ENCODE measurements at regions not wholly inside any gene's neighbourhood (a gene's known extent, or its start where the extent isn't known, plus 50 kb on each side); places are given as distances from the start of the nearest gene placed in this dataset.

GRCh38 chr1:212512816-212513559 lies 80.3 kb downstream of the NENF start:
- Histone ChIP-seq H3K27ac (ENCODE audit: low read depth in 1 of 2, low read length in 1 of 2) (no peak overlapping the region), H3K27me3 (ENCODE audit: control insufficient read depth in 3 of 3, insufficient read depth in 3 of 3, low read length in 2 of 3) (peaks cover 0 to 47% (median 8%) of the 10 kb centered on the region in 3 donors), H3K9ac (ENCODE audit: insufficient read depth in 1 of 2, low read length in 2 of 2) (no peak overlapping the region), H3K36me3 (ENCODE audit: control insufficient read depth in 4 of 4, insufficient read depth in 4 of 4, low read length in 4 of 4) (no peaks in the 10 kb centered on the region), H3K9me3 (ENCODE audit: control insufficient read depth in 4 of 4, insufficient read depth in 3 of 4, low read length in 3 of 4) (no peaks in the 10 kb centered on the region), H3K4me3 (no peak overlapping the region), H3K4me1 (ENCODE audit: control insufficient read depth in 5 of 5, insufficient read depth in 5 of 5, low read length in 5 of 5) (peaks cover 0 to 9% (median 7%) of the 10 kb centered on the region in 5 donors)
- WGBS, 2 donors, result 80% methylated on average over 5 of the region's 5 CpGs
- no peak for DNase-seq
- no peak for ATAC-seq (ENCODE audit: insufficient read depth, low FRiP score)
- no peak for TF ChIP-seq CTCF (IDR thresholded peaks at IDR 0.05; ENCODE audit: control extremely low read depth, extremely low read depth)

- Histone ChIP-seq H3K27me3 (ENCODE audit: control insufficient read depth in 3 of 3, insufficient read depth in 3 of 3, low read length in 2 of 3) (peaks cover 0 to 47% (median 8%) of the 10 kb centered on the region in 3 donors), H3K9ac (ENCODE audit: insufficient read depth in 1 of 2, low read length in 2 of 2) (no peak overlapping the region), H3K9me3 (ENCODE audit: control insufficient read depth in 4 of 4, insufficient read depth in 3 of 4, low read length in 3 of 4) (no peaks in the 10 kb centered on the region), H3K36me3 (ENCODE audit: control insufficient read depth in 4 of 4, insufficient read depth in 4 of 4, low read length in 4 of 4) (no peaks in the 10 kb centered on the region), H3K27ac (ENCODE audit: low read depth in 1 of 2, low read length in 1 of 2) (no peak overlapping the region), H3K4me3 (no peak overlapping the region), H3K4me1 (ENCODE audit: control insufficient read depth in 5 of 5, insufficient read depth in 5 of 5, low read length in 5 of 5) (peaks cover 0 to 9% (median 8%) of the 10 kb centered on the region in 5 donors)
- DNase-seq (peak in 1 of 3 donors; percentile 9), ATAC-seq (ENCODE audit: insufficient read depth, low FRiP score) (no peak)
- WGBS, 2 donors, result 72% methylated on average over 11 of the region's 11 CpGs
- TF ChIP-seq CTCF (IDR thresholded peaks at IDR 0.05; ENCODE audit: control extremely low read depth, extremely low read depth), result no peak
These were observed 80.9 kb downstream of the NENF start for GRCh38 chr1:212513586-212513985.

DNA sequence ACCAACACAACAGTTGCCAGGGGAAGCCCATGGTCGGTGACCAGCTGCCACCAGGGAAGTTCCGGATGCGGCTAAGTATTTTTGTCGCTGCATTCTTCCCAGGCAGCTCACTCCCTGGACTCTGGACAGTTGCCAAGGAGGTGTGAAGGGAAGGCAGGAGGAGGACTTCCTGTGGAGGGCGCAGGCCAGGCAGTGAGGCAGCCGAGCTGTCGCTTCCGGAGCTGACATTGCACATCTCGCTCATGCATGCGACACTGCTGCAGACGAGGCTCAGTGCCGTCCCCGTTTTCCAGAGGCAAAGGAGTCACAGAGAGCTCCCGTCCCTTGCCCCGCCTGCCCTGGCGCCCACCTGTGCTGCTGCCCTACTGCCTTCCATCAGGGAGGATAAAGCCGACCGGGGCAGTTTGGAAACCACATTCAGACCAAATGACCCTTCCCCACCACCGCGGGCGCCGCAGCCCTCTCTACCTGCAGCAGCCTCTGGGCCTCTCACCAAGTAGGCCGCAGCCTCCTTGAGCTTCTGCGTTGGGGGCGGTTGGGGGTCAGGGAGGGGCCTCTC lies 81.4 kb downstream of the NENF start:
- no peak for TF ChIP-seq CTCF (IDR thresholded peaks at IDR 0.05; ENCODE audit: control extremely low read depth, extremely low read depth)
- Histone ChIP-seq H3K27me3 (ENCODE audit: control insufficient read depth in 3 of 3, insufficient read depth in 3 of 3, low read length in 2 of 3) (peaks cover 0 to 47% (median 8%) of the 10 kb centered on the region in 3 donors), H3K9ac (ENCODE audit: insufficient read depth in 1 of 2, low read length in 2 of 2) (peak overlapping the region in 1 of 2 donors; percentile 11), H3K27ac (ENCODE audit: low read depth in 1 of 2, low read length in 1 of 2) (no peak overlapping the region), H3K9me3 (ENCODE audit: control insufficient read depth in 4 of 4, insufficient read depth in 3 of 4, low read length in 3 of 4) (no peaks in the 10 kb centered on the region), H3K36me3 (ENCODE audit: control insufficient read depth in 4 of 4, insufficient read depth in 4 of 4, low read length in 4 of 4) (no peaks in the 10 kb centered on the region), H3K4me3 (no peak overlapping the region), H3K4me1 (ENCODE audit: control insufficient read depth in 5 of 5, insufficient read depth in 5 of 5, low read length in 5 of 5) (peaks cover 0 to 13% (median 8%) of the 10 kb centered on the region in 5 donors)
- 15 to 19% methylated on average over 24 to 25 of the region's 25 CpGs for WGBS, 2 donors
- peak; percentile 19 for ATAC-seq (ENCODE audit: insufficient read depth, low FRiP score)
- peak; percentile 54 to 72 (median 65) for DNase-seq

Data from lung (tissue), 11 donors.